ENCODE measurements at regions not wholly inside any gene's neighbourhood (a gene's known extent, or its start where the extent isn't known, plus 50 kb on each side); places are given as distances from the start of the nearest gene placed in this dataset.
A peak's percentile ranks its signal among the peaks of the same experiment; 100 is the strongest.
"Not testable (repeated sequence)": the region's sequence is repeated elsewhere in the genome, so short reads cannot be mapped to it uniquely, and the experiment has no call there.

GRCh38 chrX:104372547-104372946 is 117.8 kb upstream of the ESX1 start:
- DNase-seq, result no peak

GRCh38 chrX:104370089-104370488 is 115.4 kb upstream of the ESX1 start:
- no peak for DNase-seq

GRCh38 chrX:104360774-104361173 is 106.0 kb upstream of the ESX1 start:
- DNase-seq, result not testable (repeated sequence)

GRCh38 chrX:104359124-104359523 is 104.4 kb upstream of the ESX1 start:
- no peak for DNase-seq

GRCh38 chrX:104351173-104351769 is 96.5 kb upstream of the ESX1 start:
- peak; percentile 79 for DNase-seq

- no peak for DNase-seq
These were observed 93.1 kb upstream of the ESX1 start for GRCh38 chrX:104347860-104348259.

GRCh38 chrX:104343428-104344129 is 88.8 kb upstream of the ESX1 start:
- DNase-seq, result peak; percentile 70

GRCh38 chrX:104342065-104342464 is 87.3 kb upstream of the ESX1 start:
- no peak for DNase-seq

- DNase-seq, result no peak
These were observed 81.0 kb upstream of the ESX1 start for GRCh38 chrX:104335756-104336155.

- DNase-seq, result no peak
These were observed 80.2 kb upstream of the ESX1 start for GRCh38 chrX:104334971-104335370.

GRCh38 chrX:104330966-104331365 is 76.2 kb upstream of the ESX1 start:
- DNase-seq, result no peak

- no peak for DNase-seq
These were observed 75.0 kb upstream of the ESX1 start for GRCh38 chrX:104329731-104330130.

- DNase-seq, result no peak
These were observed 70.5 kb upstream of the ESX1 start for GRCh38 chrX:104325213-104325585.

GRCh38 chrX:104324461-104325212 is 69.9 kb upstream of the ESX1 start:
- DNase-seq, result no peak

GRCh38 chrX:104319346-104319745 is 64.6 kb upstream of the ESX1 start:
- no peak for DNase-seq

- DNase-seq, result no peak
These were observed 63.7 kb upstream of the ESX1 start for GRCh38 chrX:104318330-104319009.

- DNase-seq, result no peak
These were observed 62.0 kb upstream of the ESX1 start for GRCh38 chrX:104316739-104317138.

- DNase-seq, result no peak
These were observed 60.8 kb upstream of the ESX1 start for GRCh38 chrX:104315555-104315954.

- DNase-seq, result no peak
These were observed 56.0 kb upstream of the ESX1 start for GRCh38 chrX:104310657-104311254.

GRCh38 chrX:104310090-104310489 is 55.4 kb upstream of the ESX1 start:
- no peak for DNase-seq

- DNase-seq, result no peak
These were observed 54.4 kb upstream of the ESX1 start for GRCh38 chrX:104309169-104309568.

- no peak for DNase-seq
These were observed 52.6 kb upstream of the ESX1 start for GRCh38 chrX:104307341-104307740.

- DNase-seq, result no peak
These were observed 51.4 kb upstream of the ESX1 start for GRCh38 chrX:104306180-104306579.

Measured in inflammatory macrophage treated with lipopolysaccharide for 4 hours (primary cell).